ENCODE measurements at regions not wholly inside any gene's neighbourhood (a gene's known extent, or its start where the extent isn't known, plus 50 kb on each side); places are given as distances from the start of the nearest gene placed in this dataset.
"Not testable (repeated sequence)": the region's sequence is repeated elsewhere in the genome, so short reads cannot be mapped to it uniquely, and the experiment has no call there.

DNA sequence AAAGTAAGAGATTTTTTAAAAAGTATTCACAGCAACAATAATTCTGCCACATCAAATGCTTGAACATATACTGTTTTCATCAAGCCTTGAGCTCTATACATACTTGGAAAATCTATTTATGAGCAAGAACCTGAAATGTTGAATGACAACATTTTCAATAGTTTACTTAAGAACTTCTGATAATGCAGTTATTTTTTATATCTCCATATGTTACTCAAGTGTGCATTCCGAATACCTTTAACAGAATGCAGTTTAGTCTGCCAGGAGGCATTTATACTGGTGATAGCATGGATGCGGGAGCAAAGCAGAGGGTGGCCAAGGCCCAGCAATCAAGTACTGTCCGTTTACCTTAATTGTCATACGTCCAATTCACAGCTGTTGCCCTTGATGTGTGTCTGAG lies 589.5 kb downstream of the KCTD12 start:
- H3K36me3 ChIP-seq (ENCODE audit: control insufficient read depth in 4 of 4, insufficient read depth in 3 of 4, low read depth in 1 of 4, low read length in 3 of 4), result no peaks in the 10 kb centered on the region
- peaks cover 0 to 3% (median 0%) of the 10 kb centered on the region in 4 donors for H3K9me3 ChIP-seq (ENCODE audit: control insufficient read depth in 4 of 4, low read length in 3 of 4)
- no peak overlapping the region for H3K4me3 ChIP-seq (ENCODE audit: low read depth in 1 of 3, low read length in 3 of 3)
- no peak overlapping the region for H3K27ac ChIP-seq (ENCODE audit: low read depth in 1 of 2, low read length in 2 of 2)
- DNase-seq (ENCODE audit: low spot score), result no peak
- 75% methylated on average over 4 of the region's 4 CpGs for WGBS
- H3K4me1 ChIP-seq (ENCODE audit: control insufficient read depth in 4 of 4, insufficient read depth in 4 of 4, low read length in 3 of 4), result no peaks in the 10 kb centered on the region
- H3K27me3 ChIP-seq (ENCODE audit: control insufficient read depth in 4 of 4, insufficient read depth in 4 of 4, low read length in 3 of 4), result no peaks in the 10 kb centered on the region
- no peak overlapping the region for H3K9ac ChIP-seq (ENCODE audit: low read depth in 1 of 2, low read length in 2 of 2)
- TF ChIP-seq, protein P1, sequence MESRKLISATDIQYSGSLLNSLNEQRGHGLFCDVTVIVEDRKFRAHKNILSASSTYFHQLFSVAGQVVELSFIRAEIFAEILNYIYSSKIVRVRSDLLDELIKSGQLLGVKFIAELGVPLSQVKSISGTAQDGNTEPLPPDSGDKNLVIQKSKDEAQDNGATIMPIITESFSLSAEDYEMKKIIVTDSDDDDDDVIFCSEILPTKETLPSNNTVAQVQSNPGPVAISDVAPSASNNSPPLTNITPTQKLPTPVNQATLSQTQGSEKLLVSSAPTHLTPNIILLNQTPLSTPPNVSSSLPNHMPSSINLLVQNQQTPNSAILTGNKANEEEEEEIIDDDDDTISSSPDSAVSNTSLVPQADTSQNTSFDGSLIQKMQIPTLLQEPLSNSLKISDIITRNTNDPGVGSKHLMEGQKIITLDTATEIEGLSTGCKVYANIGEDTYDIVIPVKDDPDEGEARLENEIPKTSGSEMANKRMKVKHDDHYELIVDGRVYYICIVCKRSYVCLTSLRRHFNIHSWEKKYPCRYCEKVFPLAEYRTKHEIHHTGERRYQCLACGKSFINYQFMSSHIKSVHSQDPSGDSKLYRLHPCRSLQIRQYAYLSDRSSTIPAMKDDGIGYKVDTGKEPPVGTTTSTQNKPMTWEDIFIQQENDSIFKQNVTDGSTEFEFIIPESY (IDR thresholded peaks at IDR 0.05), result no peak
- TF ChIP-seq RAD21 (IDR thresholded peaks at IDR 0.05) (no peak), HNF4G (IDR thresholded peaks at IDR 0.05) (no peak), MAX (IDR thresholded peaks at IDR 0.05) (no peak), JUND (IDR thresholded peaks at IDR 0.05) (no peak), HNF4A (conservative IDR thresholded peaks at IDR 0.05) (no peak), SP1 (IDR thresholded peaks at IDR 0.05) (no peak), FOXA2 (IDR thresholded peaks at IDR 0.05) (no peak), EGR1 (IDR thresholded peaks at IDR 0.05; ENCODE audit: low read depth in 2 of 2) (no peak), ATF3 (IDR thresholded peaks at IDR 0.05) (no peak), NR2F2 (IDR thresholded peaks at IDR 0.05) (no peak), FOXA1 (IDR thresholded peaks at IDR 0.05) (no peak), RXRA (IDR thresholded peaks at IDR 0.05) (no peak), CTCF (IDR thresholded peaks at IDR 0.05; ENCODE audit: low read depth, low read length, missing input control) (no peak)
- TF ChIP-seq, protein P2, sequence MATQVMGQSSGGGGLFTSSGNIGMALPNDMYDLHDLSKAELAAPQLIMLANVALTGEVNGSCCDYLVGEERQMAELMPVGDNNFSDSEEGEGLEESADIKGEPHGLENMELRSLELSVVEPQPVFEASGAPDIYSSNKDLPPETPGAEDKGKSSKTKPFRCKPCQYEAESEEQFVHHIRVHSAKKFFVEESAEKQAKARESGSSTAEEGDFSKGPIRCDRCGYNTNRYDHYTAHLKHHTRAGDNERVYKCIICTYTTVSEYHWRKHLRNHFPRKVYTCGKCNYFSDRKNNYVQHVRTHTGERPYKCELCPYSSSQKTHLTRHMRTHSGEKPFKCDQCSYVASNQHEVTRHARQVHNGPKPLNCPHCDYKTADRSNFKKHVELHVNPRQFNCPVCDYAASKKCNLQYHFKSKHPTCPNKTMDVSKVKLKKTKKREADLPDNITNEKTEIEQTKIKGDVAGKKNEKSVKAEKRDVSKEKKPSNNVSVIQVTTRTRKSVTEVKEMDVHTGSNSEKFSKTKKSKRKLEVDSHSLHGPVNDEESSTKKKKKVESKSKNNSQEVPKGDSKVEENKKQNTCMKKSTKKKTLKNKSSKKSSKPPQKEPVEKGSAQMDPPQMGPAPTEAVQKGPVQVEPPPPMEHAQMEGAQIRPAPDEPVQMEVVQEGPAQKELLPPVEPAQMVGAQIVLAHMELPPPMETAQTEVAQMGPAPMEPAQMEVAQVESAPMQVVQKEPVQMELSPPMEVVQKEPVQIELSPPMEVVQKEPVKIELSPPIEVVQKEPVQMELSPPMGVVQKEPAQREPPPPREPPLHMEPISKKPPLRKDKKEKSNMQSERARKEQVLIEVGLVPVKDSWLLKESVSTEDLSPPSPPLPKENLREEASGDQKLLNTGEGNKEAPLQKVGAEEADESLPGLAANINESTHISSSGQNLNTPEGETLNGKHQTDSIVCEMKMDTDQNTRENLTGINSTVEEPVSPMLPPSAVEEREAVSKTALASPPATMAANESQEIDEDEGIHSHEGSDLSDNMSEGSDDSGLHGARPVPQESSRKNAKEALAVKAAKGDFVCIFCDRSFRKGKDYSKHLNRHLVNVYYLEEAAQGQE (IDR thresholded peaks at IDR 0.05), result no peak

DNA sequence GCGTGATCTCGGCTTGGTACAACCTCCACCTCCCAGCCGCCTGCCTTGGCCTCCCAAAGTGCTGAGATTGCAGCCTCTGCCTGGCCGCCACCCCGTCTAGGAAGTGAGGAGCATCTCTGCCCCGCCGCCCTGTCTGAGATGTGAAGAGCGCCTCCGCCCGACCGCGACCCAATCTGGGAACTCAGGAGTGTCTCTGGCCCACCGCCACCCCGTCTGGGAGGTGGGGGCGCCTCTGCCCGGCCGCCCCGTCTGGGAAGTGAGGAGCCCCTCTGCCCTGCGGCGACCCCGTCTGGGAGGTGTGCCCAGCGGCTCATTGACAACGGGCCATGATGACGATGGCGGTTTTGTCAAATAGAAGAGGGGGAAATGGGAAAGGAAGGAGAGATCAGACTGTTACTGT lies 591.2 kb downstream of the KCTD12 start:
- 95% methylated on average over 25 of the region's 25 CpGs for WGBS
- not testable (repeated sequence) for H3K36me3 ChIP-seq (ENCODE audit: control insufficient read depth in 4 of 4, insufficient read depth in 3 of 4, low read depth in 1 of 4, low read length in 3 of 4); DNase-seq (ENCODE audit: low spot score); H3K4me3 ChIP-seq (ENCODE audit: low read depth in 1 of 3, low read length in 3 of 3); H3K9ac ChIP-seq (ENCODE audit: low read depth in 1 of 2, low read length in 2 of 2); H3K27ac ChIP-seq (ENCODE audit: low read depth in 1 of 2, low read length in 2 of 2); H3K27me3 ChIP-seq (ENCODE audit: control insufficient read depth in 4 of 4, insufficient read depth in 4 of 4, low read length in 3 of 4); H3K9me3 ChIP-seq (ENCODE audit: control insufficient read depth in 4 of 4, low read length in 3 of 4); H3K4me1 ChIP-seq (ENCODE audit: control insufficient read depth in 4 of 4, insufficient read depth in 4 of 4, low read length in 3 of 4)

All from liver (tissue), 8 donors.